GM23338 (cell line): ENCODE measurements at regions not wholly inside any gene's neighbourhood (a gene's known extent, or its start where the extent isn't known, plus 50 kb on each side); places are given as distances from the start of the nearest gene placed in this dataset.

ENCODE experiments used
- ATAC-seq: fragments of 200-7000 bp; cut with Tn5 transposase; 3 replicates; pipeline ENCODE4 v1.9.1; 2020
- DNase-seq: peaks from one replicate; pipeline ENCODE4 v3.0.0-alpha.2; 2015; ENCODE audit warnings: low spot score
- H2AFZ ChIP-seq: fragments of 200-600 bp; sonication (generic); 2 replicates; pipeline ENCODE4 v1.8.0; 2016; ENCODE audit warnings: antibody characterized with exemption, mild to moderate bottlenecking, moderate library complexity
- H3F3A ChIP-seq: fragments of 200-600 bp; sonication (generic); replicated peaks from 2 replicates; pipeline ENCODE4 v1.8.0; 2017; ENCODE audit warnings: antibody characterized with exemption, mixed run types, low read depth
- H3K27ac ChIP-seq: fragments of 200-600 bp; sonication (generic); 2 replicates; pipeline ENCODE4 v1.6.1; 2016; ENCODE audit warnings: low read depth
- H3K27me3 ChIP-seq: fragments of 200-600 bp; sonication (generic); 2 replicates; pipeline ENCODE4 v1.8.0; 2016; ENCODE audit warnings: mild to moderate bottlenecking, mixed run types, moderate library complexity; ENCODE audit not compliant: insufficient read depth
- H3K36me3 ChIP-seq: fragments of 200-600 bp; sonication (generic); 2 replicates; pipeline ENCODE4 v1.8.0; 2016; ENCODE audit warnings: mild to moderate bottlenecking; ENCODE audit not compliant: insufficient read depth
- H3K4me1 ChIP-seq: fragments of 200-600 bp; sonication (generic); 2 replicates; pipeline ENCODE4 v1.8.0; 2016; ENCODE audit warnings: mild to moderate bottlenecking, moderate library complexity; ENCODE audit not compliant: insufficient read depth
- H3K4me2 ChIP-seq: fragments of 200-600 bp; sonication (generic); 2 replicates; pipeline ENCODE4 v1.7.1; 2017; ENCODE audit warnings: mixed run types
- H3K4me3 ChIP-seq: fragments of 200-600 bp; sonication (generic); 2 replicates; pipeline ENCODE4 v1.6.1; 2016; ENCODE audit warnings: mixed run types
- H3K79me2 ChIP-seq: fragments of 200-600 bp; sonication (generic); replicated peaks from 2 replicates; pipeline ENCODE4 v1.8.0; 2017; ENCODE audit warnings: mild to moderate bottlenecking; ENCODE audit not compliant: insufficient read depth
- H3K9me2 ChIP-seq: fragments of 200-600 bp; sonication (generic); 2 replicates; pipeline ENCODE4 v1.8.0; 2017; ENCODE audit not compliant: insufficient read depth
- H4K20me1 ChIP-seq: fragments of 200-600 bp; sonication (generic); replicated peaks from 2 replicates; pipeline ENCODE4 v1.8.0; 2017; ENCODE audit warnings: mild to moderate bottlenecking; ENCODE audit not compliant: insufficient read depth
- H3K27ac Mint-ChIP-seq: 2 replicates; pipeline ENCODE4 v1.8.0; 2020; ENCODE audit warnings: inconsistent platforms, mild to moderate bottlenecking, moderate library complexity, mixed read lengths
- H3K27me3 Mint-ChIP-seq: 3 replicates; pipeline ENCODE4 v1.8.0; 2022; ENCODE audit warnings: low read depth, mild to moderate bottlenecking, moderate library complexity, mixed read lengths, inconsistent platforms; ENCODE audit not compliant: insufficient read depth, poor library complexity
- H3K36me3 Mint-ChIP-seq: 3 replicates; pipeline ENCODE4 v1.8.0; 2021; ENCODE audit warnings: low read depth, mild to moderate bottlenecking, inconsistent platforms, moderate library complexity, mixed read lengths
- H3K4me1 Mint-ChIP-seq: 3 replicates; pipeline ENCODE4 v1.8.0; 2020; ENCODE audit warnings: mild to moderate bottlenecking, inconsistent platforms, mixed read lengths
- H3K4me3 Mint-ChIP-seq: 3 replicates; pipeline ENCODE4 v1.8.0; 2021; ENCODE audit warnings: moderate library complexity, mild to moderate bottlenecking, inconsistent platforms, mixed read lengths
- H3K9me3 Mint-ChIP-seq: 3 replicates; pipeline ENCODE4 v1.8.0; 2020; ENCODE audit warnings: moderate library complexity, mild to moderate bottlenecking, inconsistent platforms, mixed read lengths
- CREB1 ChIP-seq: fragments of 250-450 bp; sonication (Bioruptor Pico); IDR thresholded peaks from 2 replicates; pipeline ENCODE4 v1.5.0; 2020; ENCODE audit warnings: low read depth, mild to moderate bottlenecking, moderate library complexity
- CTCF ChIP-seq, 2 experiments: fragments of 200-600 bp in 1 of 2; sonication (generic) in 1 of 2; conservative IDR thresholded peaks; 2 replicates each; pipeline versions ENCODE4 v1.5.1 to v1.6.1; 2016 to 2017; ENCODE audit warnings: antibody characterized with exemption in 2 of 2, low read depth in 2 of 2, mild to moderate bottlenecking in 2 of 2, moderate library complexity in 1 of 2
- ETS1 ChIP-seq: IDR thresholded peaks from 2 replicates; pipeline ENCODE4 v1.6.1; 2016; ENCODE audit warnings: antibody characterized with exemption
- EZH2 ChIP-seq: fragments of 200-600 bp; sonication (generic); IDR thresholded peaks from one replicate; pipeline ENCODE4 v1.8.0; 2017; ENCODE audit warnings: antibody characterized with exemption, mild to moderate bottlenecking, low read depth; ENCODE audit not compliant: unreplicated experiment
- JUNB ChIP-seq: IDR thresholded peaks from one replicate; pipeline ENCODE4 v1.6.1; 2016; ENCODE audit warnings: antibody characterized with exemption; ENCODE audit not compliant: unreplicated experiment
- NANOG ChIP-seq: IDR thresholded peaks from 2 replicates; pipeline ENCODE4 v1.6.1; 2016; ENCODE audit warnings: antibody characterized with exemption, borderline replicate concordance
- POLR2AphosphoS5 ChIP-seq: IDR thresholded peaks from 2 replicates; pipeline ENCODE4 v1.6.1; 2016; ENCODE audit warnings: antibody characterized with exemption, low read depth
- REST ChIP-seq: IDR thresholded peaks from one replicate; pipeline ENCODE4 v1.6.1; 2018; ENCODE audit warnings: antibody characterized with exemption; ENCODE audit not compliant: unreplicated experiment
- STAT1 ChIP-seq: IDR thresholded peaks from one replicate; pipeline ENCODE4 v1.6.1; 2016; ENCODE audit warnings: antibody characterized with exemption; ENCODE audit not compliant: unreplicated experiment
- ZNF114 ChIP-seq: fragments of 250-450 bp; sonication (Bioruptor Pico); IDR thresholded peaks from 2 replicates; pipeline ENCODE4 v1.5.0; 2020; ENCODE audit warnings: mild to moderate bottlenecking, moderate library complexity
- ZNF331 ChIP-seq: fragments of 250-450 bp; sonication (Bioruptor Pico); IDR thresholded peaks from 2 replicates; pipeline ENCODE4 v1.5.0; 2020; ENCODE audit warnings: low read depth, mild to moderate bottlenecking, moderate library complexity
- ZNF462 ChIP-seq: fragments of 250-450 bp; sonication (Bioruptor Pico); IDR thresholded peaks from 2 replicates; pipeline ENCODE4 v1.5.0; 2020; ENCODE audit warnings: mild to moderate bottlenecking, moderate library complexity

GRCh38 chr11:24351179-24351578 lies 145.7 kb upstream of the LUZP2 start (continued):
- TF ChIP-seq REST (no peak), CTCF (conservative IDR thresholded peaks at IDR 0.05; ENCODE audit: low read depth in 2 of 2) (no peak), JUNB (no peak), CREB1 (CRISPR knock-in tag) (no peak), STAT1 (no peak), POLR2AphosphoS5 (no peak), ZNF331 (no peak), EZH2 (no peak), NANOG (no peak)

- no peak for DNase-seq
- H3K36me3 Mint-ChIP-seq: peaks cover 3% of the 10 kb centered on the region; the same call in 2 of the 3 replicates
- H4K20me1 ChIP-seq: no peaks in the 10 kb centered on the region
- ATAC-seq: no peak
- no peak overlapping the region for H3K4me3 Mint-ChIP-seq
- H3K36me3 ChIP-seq: no peaks in the 10 kb centered on the region
- H3K79me2 ChIP-seq: no peaks in the 10 kb centered on the region
- H3K9me3 Mint-ChIP-seq: peaks cover 4% of the 10 kb centered on the region; the same call in 2 of the 3 replicates
- H3K4me1 ChIP-seq: no peaks in the 10 kb centered on the region
- no peak overlapping the region for H3K27ac Mint-ChIP-seq
- H3K27me3 ChIP-seq: no peaks in the 10 kb centered on the region
- no peak overlapping the region for H2AFZ ChIP-seq
- peaks cover 3% of the 10 kb centered on the region for H3K27me3 Mint-ChIP-seq
- no peak overlapping the region for H3K4me3 ChIP-seq
- no peak overlapping the region for H3K27ac ChIP-seq
- no peaks in the 10 kb centered on the region; the same call in 2 of the 3 replicates for H3K4me1 Mint-ChIP-seq
- no peaks in the 10 kb centered on the region for H3F3A ChIP-seq
- no peaks in the 10 kb centered on the region for H3K9me2 ChIP-seq
- H3K4me2 ChIP-seq: no peak overlapping the region
- TF ChIP-seq ZNF114 (no peak), ZNF462 (CRISPR knock-in tag) (no peak), CREB1 (CRISPR knock-in tag) (no peak), ETS1 (no peak), EZH2 (no peak), STAT1 (no peak), NANOG (no peak)
Observed at GRCh38 chr11:24356501-24356900, 140.4 kb upstream of the LUZP2 start.
